Psoas muscle (tissue), 7 donors: ENCODE measurements at regions not wholly inside any gene's neighbourhood (a gene's known extent, or its start where the extent isn't known, plus 50 kb on each side); places are given as distances from the start of the nearest gene placed in this dataset.

Experiments
- ATAC-seq, 4 donors: fragments of 200-7000 bp; cut with Tn5 transposase; one replicate each; pipeline ENCODE4 v1.9.1; 2020; ENCODE audit warnings: moderate library complexity in 3 of 4, mild to moderate bottlenecking in 2 of 4
- DNase-seq, 2 donors: peaks; one replicate each; pipeline ENCODE4 v3.0.0-alpha.2; 2020
- H3K27ac ChIP-seq: fragments of 200-600 bp; one replicate; pipeline ENCODE4 v1.8.0; 2022
- H3K27me3 ChIP-seq, 3 donors: fragments of 200-600 bp in 1 of 3; one replicate each; pipeline versions ENCODE4 v1.6.1 to v1.8.0; 2013 to 2022; ENCODE audit warnings: low read length in 2 of 3, mild to moderate bottlenecking in 2 of 3, moderate library complexity in 1 of 3; ENCODE audit not compliant: insufficient read depth in 3 of 3
- H3K36me3 ChIP-seq, 2 donors: fragments of 200-600 bp in 1 of 2; one replicate each; pipeline versions ENCODE4 v1.6.1 to v1.8.0; 2013 to 2022; ENCODE audit warnings: low read depth in 1 of 2, mild to moderate bottlenecking in 1 of 2, moderate library complexity in 1 of 2; ENCODE audit not compliant: insufficient read depth in 1 of 2
- H3K4me1 ChIP-seq: fragments of 200-600 bp; one replicate; pipeline ENCODE4 v1.8.0; 2022
- H3K4me3 ChIP-seq: fragments of 200-600 bp; one replicate; pipeline ENCODE4 v1.8.0; 2022; ENCODE audit warnings: mild to moderate bottlenecking
- H3K9me3 ChIP-seq: fragments of 200-600 bp; one replicate; pipeline ENCODE4 v1.8.0; 2022
- WGBS, 3 donors: extraction: QIAGEN DNeasy Blood & Tissue Kit; methylation state at CpG; one replicate each; pipeline versions ENCODE4 v1.1.6 to v1.1.7; 2013; 5-methylcytosine and 5-hydroxymethylcytosine counted together
- intact Hi-C, 2 donors: fragments of 100-400 bp; cut with DNase I; formaldehyde crosslinking; loops; one replicate each; pipeline versions ENCODE4 v1.11.0 to v1.14.2; 2022
- TF ChIP-seq, protein P1 (sequence below): fragments of 200-600 bp; IDR thresholded peaks from one replicate; pipeline ENCODE4 v1.8.0; 2022; ENCODE audit warnings: antibody characterized with exemption
- donor health status: healthy with polysubstance abuse.
- donor health status: DM: no; HTN: no; CAD: no; lungs with moderate emphysema.
- donor health status: Bipolar disorder and iron deficiency.
- donor health status: healthy.
- donor health status: DM: yes; HTN: yes; CAD: no.
- donor health status: DM: no; HTN: no; CAD: no.
- donor health status: DM: yes; HTN: yes; CAD: no.

DNA sequence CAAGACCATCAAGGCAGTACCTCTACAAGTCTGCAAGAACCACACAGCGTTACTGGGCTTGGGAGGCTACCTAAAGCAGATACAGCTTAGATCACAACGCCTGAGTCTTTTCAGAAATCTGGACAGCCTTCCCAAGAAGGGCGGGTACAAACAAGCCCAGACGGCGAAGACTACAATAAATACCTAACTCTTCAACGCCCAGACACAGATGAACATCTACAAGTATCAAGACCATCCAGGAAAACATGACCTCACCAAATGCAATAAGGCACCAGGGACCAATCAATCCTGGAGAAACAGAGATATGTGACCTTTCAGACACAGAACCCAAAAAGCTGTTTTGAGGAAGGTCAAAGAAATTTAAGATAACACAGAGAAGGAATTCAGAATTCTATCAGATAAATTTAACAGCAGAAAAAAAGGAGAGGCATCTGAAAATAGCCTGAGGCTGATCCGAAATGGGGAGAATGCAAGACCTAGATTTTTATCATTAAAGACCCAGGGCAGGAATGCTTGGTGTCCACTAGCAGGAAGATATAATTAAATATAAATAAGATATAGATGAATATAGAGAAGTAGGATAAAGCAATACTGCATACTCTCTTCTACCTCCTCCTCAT lies 131.7 kb upstream of the COL21A1 start:
- no peaks in the 10 kb centered on the region for H3K36me3 ChIP-seq
- H3K27me3 ChIP-seq, result no peaks in the 10 kb centered on the region
- no peak overlapping the region for H3K27ac ChIP-seq
- DNase-seq, result no peak
- H3K9me3 ChIP-seq, result no peaks in the 10 kb centered on the region
- TF ChIP-seq, protein P1, sequence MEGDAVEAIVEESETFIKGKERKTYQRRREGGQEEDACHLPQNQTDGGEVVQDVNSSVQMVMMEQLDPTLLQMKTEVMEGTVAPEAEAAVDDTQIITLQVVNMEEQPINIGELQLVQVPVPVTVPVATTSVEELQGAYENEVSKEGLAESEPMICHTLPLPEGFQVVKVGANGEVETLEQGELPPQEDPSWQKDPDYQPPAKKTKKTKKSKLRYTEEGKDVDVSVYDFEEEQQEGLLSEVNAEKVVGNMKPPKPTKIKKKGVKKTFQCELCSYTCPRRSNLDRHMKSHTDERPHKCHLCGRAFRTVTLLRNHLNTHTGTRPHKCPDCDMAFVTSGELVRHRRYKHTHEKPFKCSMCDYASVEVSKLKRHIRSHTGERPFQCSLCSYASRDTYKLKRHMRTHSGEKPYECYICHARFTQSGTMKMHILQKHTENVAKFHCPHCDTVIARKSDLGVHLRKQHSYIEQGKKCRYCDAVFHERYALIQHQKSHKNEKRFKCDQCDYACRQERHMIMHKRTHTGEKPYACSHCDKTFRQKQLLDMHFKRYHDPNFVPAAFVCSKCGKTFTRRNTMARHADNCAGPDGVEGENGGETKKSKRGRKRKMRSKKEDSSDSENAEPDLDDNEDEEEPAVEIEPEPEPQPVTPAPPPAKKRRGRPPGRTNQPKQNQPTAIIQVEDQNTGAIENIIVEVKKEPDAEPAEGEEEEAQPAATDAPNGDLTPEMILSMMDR, result no peak
- ATAC-seq, result no peak
- intact Hi-C loops, result no loop called here
- 85% methylated on average over 7 of the region's 7 CpGs for WGBS, 3 donors
- H3K4me3 ChIP-seq, result no peak overlapping the region
- peaks cover 12% of the 10 kb centered on the region for H3K4me1 ChIP-seq

DNA sequence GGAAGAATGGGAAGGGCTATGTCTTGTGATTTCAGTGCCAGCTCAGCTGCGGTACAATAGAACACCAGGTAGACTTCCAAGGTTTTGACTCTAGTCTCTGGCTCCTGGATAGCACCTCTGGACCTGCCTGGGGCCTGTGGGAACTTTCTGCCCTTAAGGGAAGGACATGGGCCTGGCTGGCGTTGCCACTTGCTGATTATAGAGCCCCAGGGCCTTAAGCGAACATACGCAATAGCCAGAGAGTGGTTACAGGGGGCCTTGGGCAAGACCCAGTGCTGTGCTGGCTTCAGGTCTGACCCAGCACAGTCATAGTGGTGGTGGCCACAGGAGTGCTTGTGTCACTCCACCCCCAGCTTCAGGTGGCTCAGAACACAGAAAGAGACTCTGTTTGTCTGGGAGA lies 131.1 kb upstream of the COL21A1 start:
- Histone ChIP-seq H3K36me3 (no peaks in the 10 kb centered on the region), H3K4me3 (no peak overlapping the region), H3K27ac (no peak overlapping the region), H3K4me1 (peaks cover 12% of the 10 kb centered on the region), H3K9me3 (no peaks in the 10 kb centered on the region), H3K27me3 (no peaks in the 10 kb centered on the region)
- ATAC-seq, result no peak
- WGBS, 3 donors, result 98% methylated on average over 4 of the region's 4 CpGs
- intact Hi-C loops, result no loop called here
- TF ChIP-seq, protein P1, result no peak
- DNase-seq, result no peak

DNA sequence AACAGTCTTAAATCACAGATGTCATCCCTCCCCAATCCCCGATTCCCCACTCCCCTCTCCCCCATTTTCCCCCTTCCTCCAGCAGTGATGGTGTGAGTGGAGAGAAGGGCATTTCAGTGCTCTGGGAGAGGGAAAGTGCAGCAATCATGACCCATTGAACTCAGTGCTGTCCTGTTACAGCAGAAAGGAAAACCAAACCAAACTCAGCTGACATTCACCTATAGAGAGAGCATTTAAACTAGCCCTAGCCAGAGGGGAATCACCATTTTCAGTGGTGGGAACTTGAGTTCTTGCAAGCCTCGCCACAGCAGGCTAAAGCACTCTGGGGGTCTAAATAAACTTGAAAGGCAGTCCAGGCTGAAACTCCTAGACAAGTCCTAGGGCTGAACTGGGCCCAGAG lies 129.9 kb upstream of the COL21A1 start:
- 97 to 100% (median 100%) methylated on average over 2 of the region's 2 CpGs for WGBS, 3 donors
- no peaks in the 10 kb centered on the region for H3K9me3 ChIP-seq
- no peaks in the 10 kb centered on the region for H3K36me3 ChIP-seq
- intact Hi-C loops, result no loop called here
- TF ChIP-seq, protein P1, result no peak
- H3K4me3 ChIP-seq, result no peak overlapping the region
- DNase-seq (no peak), ATAC-seq (no peak)
- H3K27me3 ChIP-seq, result no peaks in the 10 kb centered on the region
- H3K27ac ChIP-seq, result no peak overlapping the region
- peaks cover 12% of the 10 kb centered on the region for H3K4me1 ChIP-seq

DNA sequence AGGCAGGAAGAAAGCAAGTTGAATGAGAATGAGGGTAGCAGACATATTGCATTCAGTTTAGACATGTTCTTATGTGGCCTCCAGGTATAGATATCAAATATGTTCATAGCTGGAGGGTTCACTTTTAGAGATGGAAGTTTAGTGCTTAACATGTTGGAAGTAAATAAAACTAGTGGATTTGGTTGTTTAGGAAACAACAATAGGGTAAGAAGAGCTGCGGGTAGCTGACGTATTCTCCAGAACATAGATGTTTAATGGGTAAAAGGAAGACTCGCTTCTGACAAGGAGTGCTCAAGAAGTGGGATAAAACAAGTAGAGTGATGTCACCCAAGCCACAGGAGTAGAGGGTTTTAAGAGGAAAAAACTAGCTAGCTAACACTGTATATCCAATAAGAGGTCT lies 128.4 kb upstream of the COL21A1 start:
- no peaks in the 10 kb centered on the region for H3K9me3 ChIP-seq
- TF ChIP-seq, protein P1, result no peak
- no peaks in the 10 kb centered on the region for H3K36me3 ChIP-seq
- no peak overlapping the region for H3K4me3 ChIP-seq
- H3K27me3 ChIP-seq, result no peaks in the 10 kb centered on the region
- intact Hi-C loops, result no loop called here
- H3K4me1 ChIP-seq, result peaks cover 20% of the 10 kb centered on the region
- no peak overlapping the region for H3K27ac ChIP-seq
- DNase-seq (no peak), ATAC-seq (no peak)
- 97 to 99% (median 98%) methylated on average over 3 of the region's 3 CpGs for WGBS, 3 donors

DNA sequence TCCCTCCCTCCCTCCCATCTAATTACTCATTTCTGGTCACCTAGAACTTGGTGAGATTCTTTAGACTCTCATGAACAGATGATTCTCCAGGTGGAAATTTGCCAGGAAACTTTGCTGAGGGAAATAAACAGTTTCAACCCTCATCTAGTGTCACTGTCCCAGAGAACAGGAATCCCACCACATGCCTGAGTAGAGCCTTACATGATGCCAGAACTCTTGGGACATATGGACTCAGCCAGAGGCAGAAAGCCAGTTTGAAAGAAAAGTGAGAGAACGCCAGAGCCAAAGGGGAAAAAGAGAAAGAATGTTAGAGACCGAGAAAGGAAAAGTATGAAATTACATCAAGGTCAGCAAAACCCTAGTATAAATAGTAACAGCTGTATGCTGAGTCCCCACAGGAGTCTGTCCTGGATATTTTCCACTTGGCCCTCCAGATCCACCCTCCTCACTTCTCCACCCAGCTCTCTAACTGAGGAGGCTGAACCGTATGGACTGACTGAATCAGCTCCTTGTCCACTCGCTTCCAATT lies 127.5 kb upstream of the COL21A1 start:
- Histone ChIP-seq H3K9me3 (no peaks in the 10 kb centered on the region), H3K36me3 (no peaks in the 10 kb centered on the region), H3K4me1 (peaks cover 26% of the 10 kb centered on the region), H3K27ac (peak overlapping the region; percentile 25), H3K4me3 (peak overlapping the region; percentile 28), H3K27me3 (no peaks in the 10 kb centered on the region)
- intact Hi-C loops, result no loop called here
- peak; percentile 57 to 68 (median 64) for ATAC-seq
- WGBS, 3 donors, result 16 to 29% (median 19%) methylated on average over 4 of the region's 4 CpGs
- TF ChIP-seq, protein P1, result no peak
- no peak for DNase-seq
